SHP77 (cell line): ENCODE measurements at regions not wholly inside any gene's neighbourhood (a gene's known extent, or its start where the extent isn't known, plus 50 kb on each side); places are given as distances from the start of the nearest gene placed in this dataset.

ENCODE experiments used
- DNase-seq, 2 experiments: peaks; one replicate each; lab custom pipeline; 2025; lab: John Stamatoyannopoulos, UW

DNA sequence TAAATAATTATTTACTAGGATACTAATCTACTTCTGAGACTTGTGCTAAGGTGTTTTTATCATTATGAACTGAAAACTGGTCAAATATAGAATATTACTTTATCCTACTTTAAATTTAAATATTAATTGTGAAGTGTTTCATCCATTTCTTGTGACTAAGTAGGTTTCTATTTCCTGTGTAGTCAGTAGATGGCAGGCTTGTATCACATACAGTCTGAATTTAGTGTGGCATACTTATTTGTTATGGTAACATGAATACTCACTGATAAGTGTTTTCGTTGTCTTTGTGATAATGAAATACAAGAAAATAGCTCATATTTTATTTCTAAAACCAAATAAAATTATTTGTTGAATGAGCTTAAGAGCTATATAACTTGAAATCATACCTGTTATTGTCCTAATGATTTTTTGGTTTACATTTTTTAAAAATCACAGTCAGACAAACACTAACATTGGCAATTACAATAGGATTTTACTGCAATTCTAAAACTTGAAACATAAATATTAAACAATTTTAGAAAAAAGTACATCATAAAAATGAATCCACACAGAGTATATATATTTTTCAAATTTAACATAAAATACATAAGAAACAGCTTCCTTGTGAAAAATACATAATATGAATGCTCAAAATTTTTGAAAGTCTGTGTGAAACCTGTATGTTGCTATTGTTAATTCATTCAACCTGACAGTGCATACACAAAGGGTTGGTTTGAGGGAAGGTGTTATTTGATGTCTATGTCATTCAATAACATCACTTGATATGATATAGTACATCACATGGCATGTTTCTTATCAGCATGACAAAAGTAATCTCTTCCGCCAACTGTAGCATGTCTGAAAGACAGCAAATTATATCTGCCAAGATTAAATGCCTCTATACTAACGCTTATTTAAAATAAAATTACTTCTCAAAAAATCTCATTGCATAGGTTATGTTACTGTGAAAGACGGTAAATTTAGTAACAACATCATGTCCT lies 904.8 kb upstream of the PCDH20 start:
- peak; percentile 5 to 22 for DNase-seq

DNA sequence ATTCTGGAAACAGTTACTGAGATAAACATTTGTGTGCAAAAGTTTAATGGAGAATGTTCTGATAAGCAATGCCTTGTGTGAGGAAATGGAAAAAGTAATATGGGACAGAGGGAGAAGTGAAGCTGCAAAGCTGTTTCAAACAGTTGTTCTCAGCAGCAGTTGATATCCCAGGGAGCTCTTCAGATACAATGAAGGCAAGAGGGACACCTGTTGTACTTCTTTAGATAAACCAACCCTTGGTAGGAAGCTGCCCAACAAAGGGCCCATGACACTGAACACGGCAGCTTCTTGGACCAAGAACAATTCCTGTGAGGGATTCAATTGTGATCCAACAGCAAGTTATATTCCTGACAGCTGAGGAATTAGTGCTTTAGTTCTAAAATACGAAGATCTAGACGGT lies 894.3 kb upstream of the PCDH20 start:
- no peak for DNase-seq

DNA sequence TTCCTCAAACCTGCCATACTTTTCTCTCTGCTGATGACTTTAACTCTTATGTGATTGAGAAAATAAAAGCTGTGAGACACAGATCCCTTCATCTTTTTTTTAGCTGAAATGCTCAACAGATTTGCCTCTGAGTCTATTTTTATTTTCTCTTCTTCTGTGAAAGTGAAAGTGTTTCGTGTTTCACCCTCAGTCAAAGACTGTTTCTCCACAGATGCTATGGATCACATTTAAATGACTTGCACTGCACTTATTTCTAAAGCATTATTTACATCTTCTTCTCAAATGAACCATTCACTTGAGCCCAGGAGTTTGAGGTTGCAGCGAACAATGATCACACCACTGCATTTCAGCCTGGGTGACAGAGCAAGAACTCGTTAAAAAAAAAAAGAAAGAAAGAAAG lies 890.1 kb upstream of the PCDH20 start:
- DNase-seq: no peak

DNA sequence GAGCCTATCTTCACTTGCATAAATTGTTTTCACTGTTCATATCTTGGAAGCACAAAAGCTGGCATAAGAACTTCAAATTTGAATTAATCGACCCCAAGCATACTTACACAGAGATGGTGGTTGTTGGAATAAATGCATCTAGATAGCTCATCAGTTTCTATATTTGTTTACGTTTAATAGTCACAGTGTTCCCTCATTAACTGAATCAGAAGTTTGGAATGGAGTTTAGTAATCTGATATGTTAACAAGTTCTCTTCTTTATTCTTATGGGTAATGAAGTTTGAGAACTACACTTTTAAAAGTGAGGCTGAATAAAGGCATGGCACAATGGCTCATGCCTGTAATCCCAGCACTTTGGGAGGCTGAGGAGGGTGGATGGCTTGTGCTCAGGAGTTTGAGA lies 886.7 kb upstream of the PCDH20 start:
- DNase-seq: no peak

DNA sequence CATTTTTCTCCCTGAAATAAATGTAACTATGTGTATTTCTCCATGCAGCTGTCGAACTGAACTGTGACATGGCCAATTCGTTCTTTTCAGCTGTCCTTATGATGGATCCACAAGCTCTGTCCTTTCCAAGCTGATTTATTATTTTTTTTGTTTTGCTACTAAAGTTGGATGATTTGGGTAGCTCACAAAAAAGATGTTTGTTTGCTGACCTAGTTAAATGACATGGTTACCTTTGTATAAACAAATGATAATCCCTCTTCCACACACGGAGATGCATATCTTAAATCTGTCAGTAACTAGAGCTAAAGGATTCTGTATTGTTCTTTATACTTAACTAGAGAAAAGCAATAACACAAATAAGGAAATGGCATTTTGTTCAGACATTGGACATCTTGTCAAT lies 884.3 kb upstream of the PCDH20 start:
- DNase-seq: peak; percentile 27 to 56

DNA sequence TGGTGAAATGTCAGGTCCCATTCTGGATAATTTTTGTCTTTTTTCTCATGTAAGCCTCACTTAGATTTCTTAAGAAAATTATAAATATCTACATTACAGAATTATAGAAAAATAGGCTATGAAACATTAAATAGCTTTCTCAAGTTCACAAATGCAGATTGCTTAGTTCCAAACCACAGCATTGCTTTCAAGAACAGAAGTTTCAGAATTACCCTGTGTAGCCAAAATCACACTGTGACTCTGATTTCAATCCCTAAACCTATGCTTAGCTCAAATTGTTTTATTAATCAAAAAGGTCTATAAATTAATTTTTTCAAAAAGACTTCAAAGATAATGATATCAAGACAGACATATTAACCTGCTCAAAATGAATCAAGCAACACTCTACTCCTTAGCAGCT lies 881.2 kb upstream of the PCDH20 start:
- DNase-seq: no peak

DNA sequence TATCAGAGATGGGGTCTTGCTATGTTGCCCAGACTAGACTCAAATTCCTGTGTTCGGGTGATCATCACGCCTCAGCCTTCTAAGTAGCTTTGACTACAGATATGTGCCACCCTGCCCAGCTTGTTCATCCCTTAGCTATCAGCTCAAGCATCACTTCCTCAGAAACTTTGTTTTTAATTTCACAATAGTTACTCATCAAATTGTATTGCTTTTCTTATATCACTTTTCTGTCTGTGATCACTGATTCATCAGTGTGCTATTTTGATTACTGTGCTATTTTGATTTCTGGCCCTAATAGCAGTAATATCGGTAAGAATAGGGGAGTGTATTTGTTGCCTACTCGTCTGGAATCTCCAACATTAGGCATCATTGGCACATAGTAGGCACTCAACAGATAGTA lies 878.6 kb upstream of the PCDH20 start:
- DNase-seq: no peak

DNA sequence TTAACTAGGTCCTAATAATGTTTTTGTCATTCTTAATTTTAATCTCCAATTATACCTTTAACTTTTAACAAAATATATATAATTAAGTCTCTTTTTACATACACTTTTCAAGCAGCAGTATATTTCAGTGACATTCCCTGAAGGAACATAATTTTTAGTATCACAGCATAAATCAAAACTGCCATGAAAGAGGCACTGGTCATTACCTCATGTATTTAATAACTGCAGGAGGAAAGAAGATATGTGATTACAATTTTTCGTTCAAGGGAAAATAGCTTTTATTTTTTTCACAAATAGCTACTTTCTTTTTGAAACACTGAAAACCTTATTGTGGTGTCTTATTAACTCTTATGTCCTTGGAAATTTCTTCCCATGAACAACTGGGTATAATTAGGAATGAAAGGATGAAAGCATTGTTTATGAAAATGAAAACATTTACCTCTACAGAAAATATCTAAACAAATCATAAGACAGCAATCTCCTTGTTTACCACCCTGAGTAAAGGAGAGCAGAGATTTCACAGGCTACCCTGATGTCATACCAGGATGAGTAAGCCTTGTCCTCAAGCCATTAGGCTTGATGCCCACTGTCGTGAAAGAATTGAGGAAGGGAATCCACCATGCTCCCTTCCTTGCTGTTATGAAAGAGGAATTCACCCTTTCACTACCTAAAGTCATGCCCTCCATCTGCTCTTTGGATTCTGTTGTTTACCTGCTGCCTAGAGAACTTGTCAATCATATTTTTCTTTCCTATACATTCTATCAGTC lies 877.2 kb upstream of the PCDH20 start:
- no peak for DNase-seq

DNA sequence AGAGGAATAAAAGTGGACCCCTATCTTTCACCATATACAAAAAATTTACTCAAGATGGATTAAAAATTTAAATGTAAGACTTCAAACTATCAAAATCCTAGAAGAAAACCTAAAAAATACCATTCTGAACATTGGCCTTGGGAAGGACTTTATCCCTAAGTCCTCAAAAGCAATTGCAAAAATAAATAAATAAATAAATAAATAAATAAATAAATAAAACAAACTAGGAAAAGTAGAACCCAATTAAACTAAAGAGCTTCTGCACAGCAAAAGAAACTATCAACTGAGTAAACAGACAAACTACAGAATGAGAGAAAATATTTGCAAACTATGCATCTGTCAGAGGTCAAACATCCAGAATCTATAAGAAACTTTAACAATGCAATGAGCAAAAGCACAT lies 874.9 kb upstream of the PCDH20 start:
- no peak for DNase-seq

DNA sequence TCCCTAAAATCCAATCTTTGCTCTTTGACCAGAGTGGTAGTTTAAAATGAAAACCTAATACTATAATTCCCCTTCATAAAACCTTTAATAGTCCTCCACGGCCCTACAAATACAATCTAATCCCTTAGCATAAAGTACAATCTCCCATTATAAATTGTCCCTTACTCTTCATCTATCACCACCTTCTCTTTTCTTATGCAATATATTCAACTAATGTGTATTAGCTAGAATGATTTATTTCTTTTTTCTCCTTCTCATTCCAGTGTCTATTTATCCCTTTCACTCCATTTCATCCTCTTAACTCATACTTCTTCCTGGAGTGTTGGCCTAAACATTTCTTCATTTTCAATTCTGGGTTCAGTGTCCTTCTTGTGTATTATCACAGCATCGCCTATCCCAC lies 872.1 kb upstream of the PCDH20 start:
- no peak for DNase-seq

DNA sequence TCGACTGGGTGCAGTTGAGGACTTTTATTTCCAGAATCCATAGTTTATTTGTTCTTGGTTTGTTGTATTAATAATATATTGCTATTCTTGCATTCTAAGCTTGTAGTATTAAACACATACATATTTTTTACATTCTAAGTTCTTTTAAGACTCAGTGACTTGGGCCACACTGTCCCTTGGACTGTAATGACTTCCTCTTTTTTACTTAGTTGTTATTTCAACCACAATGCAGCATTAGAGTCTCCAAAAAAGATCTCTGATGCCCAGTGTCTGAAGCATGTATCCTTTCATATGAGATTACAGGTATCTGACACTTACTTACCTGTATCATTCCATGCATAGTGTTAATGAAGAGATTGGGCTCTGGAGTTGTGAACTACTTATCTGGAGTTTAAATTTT lies 864.9 kb upstream of the PCDH20 start:
- no peak for DNase-seq

DNA sequence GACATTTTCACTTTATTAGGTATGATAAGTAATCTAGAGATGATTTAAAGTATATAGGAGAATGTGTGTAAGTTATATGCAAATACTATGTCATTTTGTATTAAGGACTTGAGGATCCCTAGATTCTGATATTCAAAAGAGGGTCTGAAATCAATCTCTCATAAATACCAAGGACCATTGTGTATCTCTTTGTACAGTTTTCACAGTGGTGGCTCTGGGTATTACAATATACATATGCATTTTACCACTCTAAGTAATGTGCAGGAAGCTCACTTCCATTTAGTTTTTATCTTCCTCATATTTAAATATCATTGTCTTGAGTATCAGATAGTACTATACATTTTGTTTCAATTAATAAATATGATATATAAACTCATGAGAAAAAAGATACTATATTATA lies 862.6 kb upstream of the PCDH20 start:
- no peak for DNase-seq

DNA sequence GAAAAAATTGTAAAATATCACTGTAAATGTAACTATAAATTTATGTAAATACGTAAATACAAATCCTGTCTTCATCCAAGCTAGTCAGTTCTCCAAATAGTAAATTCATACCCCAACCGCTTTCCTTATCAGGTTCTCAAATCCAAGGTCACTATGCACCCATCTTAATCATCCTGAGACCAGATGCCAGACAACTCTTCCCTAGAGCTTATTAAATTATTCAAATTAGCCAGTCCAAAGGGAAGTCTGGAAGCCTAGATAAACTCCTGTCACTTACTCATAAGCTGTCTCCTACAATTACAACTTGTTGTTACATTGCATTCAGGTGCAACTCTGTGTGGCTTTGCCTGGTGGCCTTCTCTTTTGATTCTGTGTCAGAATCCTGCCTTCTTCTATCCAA lies 836.1 kb upstream of the PCDH20 start:
- no peak for DNase-seq

DNA sequence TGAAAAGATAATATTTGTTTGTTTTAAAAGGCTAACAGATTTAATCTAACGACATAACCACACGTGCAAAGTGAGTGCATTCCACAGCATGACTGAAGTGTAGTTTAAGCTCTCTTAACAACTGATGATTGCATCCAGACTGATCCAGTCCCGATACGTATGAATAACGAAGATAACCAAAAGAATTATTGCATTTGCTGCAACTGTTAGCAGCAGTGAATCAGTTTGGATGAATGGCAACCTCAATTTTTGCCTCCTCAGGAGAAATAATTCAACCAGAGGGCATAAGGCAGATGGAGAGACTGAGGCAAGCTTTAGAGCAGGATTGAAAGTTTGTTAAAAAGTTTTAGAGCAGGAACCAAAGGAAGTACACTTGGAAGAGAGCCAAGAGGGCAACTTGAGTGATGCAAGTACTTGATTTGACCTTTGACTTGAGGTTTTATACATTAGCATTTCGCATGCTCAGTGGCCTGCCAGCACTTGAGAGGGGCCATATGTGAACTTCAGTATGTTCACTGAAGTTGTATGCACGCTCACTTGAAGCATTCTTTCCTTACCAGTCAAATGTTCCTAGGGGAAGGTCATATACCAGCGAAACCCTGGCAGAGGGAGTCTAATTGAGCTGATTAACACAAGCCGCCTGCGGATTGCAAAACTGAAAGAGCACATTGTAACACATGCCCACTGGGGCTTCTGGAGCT lies 835.0 kb upstream of the PCDH20 start:
- DNase-seq: no peak

DNA sequence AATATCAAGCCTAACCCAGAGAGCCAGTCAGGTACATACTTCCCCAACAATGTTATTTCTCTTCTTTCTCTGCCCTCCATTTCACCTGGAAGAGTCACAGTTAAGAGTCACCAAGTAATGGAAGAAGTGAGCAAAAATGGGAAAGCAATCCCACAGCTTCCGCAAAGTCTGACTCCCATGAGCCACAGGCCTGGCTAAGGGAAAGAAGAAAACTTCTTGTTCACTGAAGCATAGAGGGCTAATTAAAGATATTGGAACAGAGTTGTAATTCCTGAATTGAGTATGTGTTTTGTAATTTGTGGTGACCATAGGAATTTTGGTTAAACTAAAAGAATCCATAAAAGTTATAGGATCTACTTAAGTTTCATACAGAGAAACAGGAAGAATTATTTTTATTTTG lies 830.9 kb upstream of the PCDH20 start:
- no peak for DNase-seq

DNA sequence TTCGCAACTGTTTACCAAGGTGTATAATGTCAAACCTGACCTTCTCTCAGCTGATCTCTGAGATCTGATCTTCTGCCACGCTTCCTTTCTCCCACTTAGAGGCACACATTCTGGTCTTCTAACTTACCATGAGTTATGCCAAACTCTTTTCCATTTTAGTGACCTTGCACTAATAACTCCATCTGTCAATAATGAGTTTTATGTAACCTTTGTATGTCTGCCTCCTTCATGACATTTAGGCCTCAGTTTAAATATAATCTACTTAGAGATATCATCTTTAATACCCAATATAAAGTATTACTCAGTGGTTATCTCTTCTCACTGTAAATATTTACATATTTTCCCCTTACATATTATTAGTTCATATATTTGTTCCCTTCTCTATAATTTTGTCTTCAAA lies 827.5 kb upstream of the PCDH20 start:
- DNase-seq: no peak

DNA sequence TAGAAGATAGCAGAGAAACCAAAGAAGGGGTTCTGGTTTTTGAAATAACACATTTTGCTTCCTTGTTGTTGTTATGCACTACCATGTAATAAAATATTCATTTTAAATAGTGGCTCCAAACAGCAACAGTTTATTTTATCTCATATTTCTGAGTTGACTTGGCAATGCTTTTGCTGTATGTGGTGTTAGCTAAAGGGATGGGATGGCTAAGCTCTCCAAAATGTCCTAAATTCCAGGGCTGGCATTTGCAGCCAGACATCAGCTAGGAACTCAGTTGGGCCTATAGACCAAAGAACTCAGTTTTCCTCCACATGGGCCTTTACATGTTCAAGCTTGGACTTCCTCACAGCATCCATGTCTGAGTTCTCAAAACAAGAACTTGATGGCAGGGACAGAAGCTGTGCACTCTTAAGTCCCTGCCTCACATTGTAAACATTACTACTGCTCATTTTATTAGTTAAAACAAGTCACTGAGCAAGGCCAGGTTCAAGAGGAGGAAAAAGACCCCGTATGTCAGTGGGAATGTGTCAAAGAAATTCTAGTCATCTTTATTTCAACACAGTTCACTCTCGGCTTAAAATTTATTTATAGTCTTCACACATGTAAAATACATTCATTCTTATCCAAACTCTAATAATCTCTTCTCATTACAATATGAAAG lies 819.3 kb upstream of the PCDH20 start:
- DNase-seq: no peak

DNA sequence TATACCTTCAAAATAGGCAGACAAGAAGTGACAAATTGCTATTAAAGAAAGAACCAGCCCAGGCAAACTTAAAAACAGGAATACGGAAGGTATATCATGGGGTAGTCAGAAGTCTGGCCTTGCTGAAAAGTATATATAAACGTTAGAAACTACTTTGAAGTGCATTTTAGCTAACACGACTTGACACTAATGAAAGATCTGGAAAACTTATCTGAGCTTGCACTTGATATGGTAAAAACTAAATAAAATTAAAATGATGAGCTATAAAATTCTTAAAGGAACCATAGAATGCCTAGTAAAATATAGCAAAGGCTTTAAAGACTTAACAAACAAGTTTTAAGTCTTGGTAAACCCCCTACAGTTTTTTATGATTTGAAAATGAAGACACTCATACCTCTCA lies 795.3 kb upstream of the PCDH20 start:
- no peak for DNase-seq

DNA sequence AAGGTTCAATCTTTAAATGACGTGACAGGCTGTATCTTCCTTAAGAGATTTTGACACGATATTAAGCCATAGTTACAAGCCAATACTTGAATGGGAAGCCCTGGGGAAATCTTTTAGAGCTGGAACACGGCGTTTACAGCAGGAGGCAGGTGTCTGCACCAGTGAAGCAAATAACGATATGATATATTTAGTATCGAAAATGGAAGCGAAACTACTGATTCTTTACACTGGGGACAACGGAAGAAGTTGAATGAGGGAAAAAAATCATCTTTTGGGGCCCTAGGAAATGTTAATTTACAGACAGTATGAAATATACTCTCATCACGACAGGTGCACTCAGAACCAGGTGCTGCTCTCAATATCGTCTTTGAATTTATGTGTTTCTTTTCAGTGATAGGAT lies 793.9 kb upstream of the PCDH20 start:
- DNase-seq: no peak

DNA sequence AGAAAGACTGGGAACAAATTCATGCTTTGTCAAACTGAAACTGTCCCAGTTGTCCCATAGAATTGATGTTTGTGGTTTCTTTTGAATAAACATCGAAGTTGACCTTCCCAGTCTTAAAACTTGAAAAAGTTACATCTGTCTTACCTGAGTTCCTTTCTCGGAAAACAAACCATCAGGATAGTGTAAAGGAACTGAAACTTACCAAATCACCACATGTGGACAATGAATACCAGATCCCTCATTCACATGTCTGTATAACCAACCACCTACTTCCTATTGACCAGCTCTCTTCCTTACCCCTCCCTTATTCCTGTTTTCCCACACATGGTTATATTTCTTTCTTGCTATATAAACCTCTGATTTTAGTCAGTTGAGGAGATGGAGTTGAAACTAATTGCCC lies 791.7 kb upstream of the PCDH20 start:
- no peak for DNase-seq

DNA sequence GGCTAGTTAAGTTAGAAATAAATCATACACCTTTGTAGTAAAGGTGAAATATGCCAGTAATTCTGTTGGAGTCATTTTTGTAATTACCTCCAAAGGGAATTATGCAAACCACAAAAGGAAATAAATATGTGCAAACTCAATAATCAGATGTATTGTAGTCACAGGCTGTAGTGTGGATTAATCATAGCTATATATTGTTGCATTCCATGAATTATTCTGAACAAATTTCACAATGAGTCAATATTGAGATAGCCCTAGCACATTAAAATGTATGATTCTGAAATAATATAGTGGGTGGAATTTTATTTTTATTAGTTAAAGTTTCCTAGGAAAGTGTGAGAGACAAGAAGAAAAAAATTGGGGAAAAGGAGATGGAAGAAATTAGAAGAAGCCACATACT lies 790.5 kb upstream of the PCDH20 start:
- DNase-seq: no peak

DNA sequence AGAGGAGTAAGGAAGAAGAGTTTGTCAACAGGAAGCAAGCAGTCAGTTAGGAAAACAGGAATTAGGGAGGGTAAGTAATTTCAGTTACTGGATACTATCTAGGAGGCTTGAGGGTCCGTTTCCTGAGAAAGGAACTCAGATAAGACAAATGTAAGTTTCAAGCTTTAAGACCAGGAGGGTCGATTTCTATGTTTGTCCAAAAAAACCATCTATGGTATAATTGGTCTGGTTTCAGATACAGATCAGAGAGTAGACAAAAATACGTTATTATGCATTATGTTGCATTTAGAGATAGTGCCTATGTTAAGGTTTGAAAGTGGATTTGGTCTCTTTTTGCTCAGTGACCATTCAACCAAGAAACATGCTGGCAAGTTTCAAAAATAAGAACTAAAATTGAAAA lies 789.6 kb upstream of the PCDH20 start:
- DNase-seq: no peak
